Transverse colon (tissue), 4 donors: ENCODE measurements at regions not wholly inside any gene's neighbourhood (a gene's known extent, or its start where the extent isn't known, plus 50 kb on each side); places are given as distances from the start of the nearest gene placed in this dataset.

Experiments used
- DNase-seq: peaks from one replicate; pipeline ENCODE4 v3.0.0-alpha.2; 2019
- H3K27ac ChIP-seq, 4 donors: fragments of 200-600 bp; sonication (generic); 2 replicates each; pipeline ENCODE4 v1.5.1; 2016 to 2018; ENCODE audit warnings: inconsistent platforms in 4 of 4
- H3K27me3 ChIP-seq: fragments of 200-600 bp; sonication (generic); 2 replicates; pipeline ENCODE4 v1.5.1; 2017; ENCODE audit warnings: inconsistent platforms
- H3K36me3 ChIP-seq, 4 donors: fragments of 200-600 bp; sonication (generic); 2 replicates each; pipeline ENCODE4 v1.5.1; 2017 to 2019; ENCODE audit warnings: inconsistent platforms in 4 of 4
- H3K4me1 ChIP-seq, 4 donors: fragments of 200-600 bp; sonication (generic); 2 replicates each; pipeline ENCODE4 v1.5.1; 2017 to 2020; ENCODE audit warnings: inconsistent platforms in 4 of 4
- H3K4me3 ChIP-seq, 4 donors: fragments of 200-600 bp; sonication (generic); 1 replicate in 1 of 4; 2 replicates in 3 of 4; pipeline versions ENCODE4 v1.5.1 to v1.6.1; 2017 to 2019; ENCODE audit warnings: inconsistent platforms in 4 of 4
- H3K9me3 ChIP-seq, 2 donors: fragments of 200-600 bp; sonication (generic); 2 replicates each; pipeline ENCODE4 v1.5.1; 2017 to 2019; ENCODE audit warnings: inconsistent platforms in 2 of 2
- CTCF ChIP-seq, 5 experiments: fragments of 200-600 bp in 3 of 5; fragments of 450-650 bp in 2 of 5; sonication (generic) in 3 of 5; IDR thresholded peaks; 1 replicate in 2 of 5; 2 replicates in 3 of 5; pipeline ENCODE4 v1.5.1; 2016 to 2017; ENCODE audit warnings: antibody characterized with exemption in 5 of 5, inconsistent platforms in 3 of 5, mild to moderate bottlenecking in 2 of 5, moderate library complexity in 1 of 5
- EP300 ChIP-seq: sonication (generic); formaldehyde crosslinking; IDR thresholded peaks from one replicate; pipeline ENCODE4 v1.6.1; 2017; ENCODE audit warnings: antibody characterized with exemption, low read depth
- POLR2A ChIP-seq: fragments of 450-650 bp; IDR thresholded peaks from one replicate; pipeline ENCODE4 v1.6.1; 2016; ENCODE audit warnings: antibody characterized with exemption, mild to moderate bottlenecking, moderate library complexity
- POLR2AphosphoS5 ChIP-seq, 3 donors: sonication (generic); formaldehyde crosslinking; IDR thresholded peaks; one replicate each; pipeline ENCODE4 v1.6.1; 2016; ENCODE audit warnings: antibody characterized with exemption in 3 of 3
- whole genome bisulfite sequencing, 2 donors: methylation state at CpG; one replicate each; pipeline ENCODE4 v1.1.5; 2018; ENCODE audit warnings: low coverage in 1 of 2; 5-methylcytosine and 5-hydroxymethylcytosine counted together
- in situ Hi-C, 4 donors: fragments of 200-750 bp; cut with MboI; loops; one replicate each; pipeline versions ENCODE4 v1.15.0 to v1.15.1; 2017; ENCODE audit warnings: low sequenced_read_pairs in 3 of 4, low pct_ligation_motif_present in 1 of 4, low pct_unique_long_range_greater_than_20kb in 1 of 4
- intact Hi-C: fragments of 100-400 bp; cut with DNase I; formaldehyde crosslinking; loops from one replicate; pipeline ENCODE4 v1.15.1; 2023; ENCODE audit warnings: low total_unique reads

GRCh38 chr13:59121507-59121906 is 1042.2 kb downstream of the DIAPH3 start:
- H3K36me3 ChIP-seq: no peaks in the 10 kb centered on the region
- 82 to 83% methylated on average over 3 of the region's 3 CpGs for WGBS, 2 donors
- no peaks in the 10 kb centered on the region for H3K9me3 ChIP-seq
- no peaks in the 10 kb centered on the region for H3K4me1 ChIP-seq
- H3K4me3 ChIP-seq: no peak overlapping the region
- in situ Hi-C loops (no loop called here), intact Hi-C loops (no loop called here)
- H3K27me3 ChIP-seq: no peaks in the 10 kb centered on the region
- H3K27ac ChIP-seq: no peak overlapping the region
- no peak for TF ChIP-seq POLR2A
- no peak for TF ChIP-seq POLR2AphosphoS5 (IDR thresholded peaks at IDR 0.05)
- TF ChIP-seq EP300: no peak
- no peak for TF ChIP-seq CTCF (IDR thresholded peaks at IDR 0.05)
- DNase-seq: no peak

GRCh38 chr13:59126474-59126873 is 1037.3 kb downstream of the DIAPH3 start:
- Histone ChIP-seq H3K9me3 (no peaks in the 10 kb centered on the region), H3K4me3 (no peak overlapping the region), H3K27me3 (no peaks in the 10 kb centered on the region), H3K4me1 (no peaks in the 10 kb centered on the region), H3K36me3 (no peaks in the 10 kb centered on the region), H3K27ac (no peak overlapping the region)
- in situ Hi-C loops (no loop called here), intact Hi-C loops (no loop called here)
- no peak for DNase-seq
- 87 to 97% methylated on average over 3 of the region's 3 CpGs for WGBS, 2 donors
- TF ChIP-seq POLR2AphosphoS5 (IDR thresholded peaks at IDR 0.05): no peak
- TF ChIP-seq EP300: no peak
- TF ChIP-seq CTCF (IDR thresholded peaks at IDR 0.05): no peak
- TF ChIP-seq POLR2A: no peak

- 53 to 64% methylated on average over 2 to 3 of the region's 3 CpGs for WGBS, 2 donors
- intact Hi-C loops: loop anchor here (10.0 kb wide), 1 partner anchor 711 kb away; no protein-coding TSS in a partner anchor
These were observed 1029.8 kb downstream of the DIAPH3 start for GRCh38 chr13:59133903-59134302.

GRCh38 chr13:59144700-59145099 is 1019.0 kb downstream of the DIAPH3 start:
- no peak overlapping the region for H3K4me3 ChIP-seq
- no peak for DNase-seq
- no peaks in the 10 kb centered on the region for H3K36me3 ChIP-seq
- no peak for TF ChIP-seq CTCF (IDR thresholded peaks at IDR 0.05)
- no peak for TF ChIP-seq POLR2A
- TF ChIP-seq EP300: no peak
- no peak for TF ChIP-seq POLR2AphosphoS5 (IDR thresholded peaks at IDR 0.05)
- in situ Hi-C loops (no loop called here), intact Hi-C loops (no loop called here)
- WGBS, 2 donors: 60 to 79% methylated on average over 1 of the region's 1 CpG
- H3K27me3 ChIP-seq: no peaks in the 10 kb centered on the region
- H3K4me1 ChIP-seq: no peaks in the 10 kb centered on the region
- H3K9me3 ChIP-seq: no peaks in the 10 kb centered on the region
- no peak overlapping the region for H3K27ac ChIP-seq

More at GRCh38 chr13:59133903-59134302, 1029.8 kb downstream of the DIAPH3 start:
- no peak overlapping the region for H3K27ac ChIP-seq
- no peaks in the 10 kb centered on the region for H3K27me3 ChIP-seq
- H3K9me3 ChIP-seq: no peaks in the 10 kb centered on the region
- in situ Hi-C loops: no loop called here
- H3K36me3 ChIP-seq: no peaks in the 10 kb centered on the region
- H3K4me3 ChIP-seq: no peak overlapping the region
- no peak for DNase-seq
- TF ChIP-seq POLR2A: no peak
- TF ChIP-seq EP300: no peak
- no peak for TF ChIP-seq CTCF (IDR thresholded peaks at IDR 0.05)
- TF ChIP-seq POLR2AphosphoS5 (IDR thresholded peaks at IDR 0.05): no peak
- H3K4me1 ChIP-seq: no peaks in the 10 kb centered on the region
